ENCODE measurements at regions not wholly inside any gene's neighbourhood (a gene's known extent, or its start where the extent isn't known, plus 50 kb on each side); places are given as distances from the start of the nearest gene placed in this dataset.

GRCh38 chr3:162368417-162368816 is 871.8 kb downstream of the OTOL1 start:
- TF ChIP-seq CTCF (IDR thresholded peaks at IDR 0.05; ENCODE audit: low read depth, low read length, missing control alignments) = no peak
- no peak for DNase-seq (ENCODE audit: extremely low read depth, low read depth)
- no peak overlapping the region for H3K4me3 ChIP-seq (replicated peaks; ENCODE audit: low read depth, low read length)

DNA sequence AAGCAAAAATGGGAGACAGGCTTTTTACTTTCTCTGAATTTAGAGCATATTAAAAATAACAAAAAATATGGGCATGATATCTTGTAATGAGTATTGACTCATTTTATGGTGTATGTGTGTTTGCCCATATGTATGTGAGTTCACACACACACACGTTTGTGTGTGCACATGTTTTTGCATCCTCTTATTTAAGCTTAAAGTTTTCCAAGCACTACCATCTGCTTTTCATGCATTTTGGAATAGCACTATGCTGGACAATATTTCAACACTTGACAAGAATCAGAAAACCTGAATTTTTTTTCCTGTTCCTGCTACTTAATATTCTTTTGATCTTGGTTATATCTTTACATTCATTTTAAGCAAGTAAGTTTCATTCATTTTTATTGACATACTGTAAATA is 872.7 kb downstream of the OTOL1 start:
- DNase-seq (ENCODE audit: extremely low read depth, low read depth) = no peak

DNA sequence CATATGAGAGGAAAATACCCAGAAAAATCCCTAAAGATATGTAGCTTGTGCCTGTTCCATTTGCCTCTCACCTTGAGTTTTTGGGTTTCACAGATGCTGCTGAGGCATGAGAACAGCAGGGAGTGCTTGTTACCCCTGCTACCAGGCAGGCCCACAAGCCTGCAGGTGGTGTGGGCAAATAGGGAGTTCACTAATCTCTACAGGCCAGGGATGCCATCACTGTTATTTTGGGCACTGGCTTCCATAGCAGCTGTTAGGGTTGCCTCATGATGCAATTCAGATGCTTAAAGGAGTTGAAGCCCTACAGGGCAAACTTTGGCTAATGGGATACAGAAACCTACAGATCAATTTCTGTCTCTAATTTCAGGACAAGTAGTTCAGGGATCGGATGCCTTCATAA is 873.5 kb downstream of the OTOL1 start:
- no peak for TF ChIP-seq CTCF (IDR thresholded peaks at IDR 0.05; ENCODE audit: low read depth, low read length, missing control alignments)
- DNase-seq (ENCODE audit: extremely low read depth, low read depth) = no peak
- no peak overlapping the region for H3K4me3 ChIP-seq (replicated peaks; ENCODE audit: low read depth, low read length)

More for the DNA sequence above, 872.7 kb downstream of the OTOL1 start:
- H3K4me3 ChIP-seq (replicated peaks; ENCODE audit: low read depth, low read length) = no peak overlapping the region
- TF ChIP-seq CTCF (IDR thresholded peaks at IDR 0.05; ENCODE audit: low read depth, low read length, missing control alignments) = no peak

- no peak for DNase-seq (ENCODE audit: extremely low read depth, low read depth)
Measured at GRCh38 chr3:162376761-162377160, 880.2 kb downstream of the OTOL1 start.

DNA sequence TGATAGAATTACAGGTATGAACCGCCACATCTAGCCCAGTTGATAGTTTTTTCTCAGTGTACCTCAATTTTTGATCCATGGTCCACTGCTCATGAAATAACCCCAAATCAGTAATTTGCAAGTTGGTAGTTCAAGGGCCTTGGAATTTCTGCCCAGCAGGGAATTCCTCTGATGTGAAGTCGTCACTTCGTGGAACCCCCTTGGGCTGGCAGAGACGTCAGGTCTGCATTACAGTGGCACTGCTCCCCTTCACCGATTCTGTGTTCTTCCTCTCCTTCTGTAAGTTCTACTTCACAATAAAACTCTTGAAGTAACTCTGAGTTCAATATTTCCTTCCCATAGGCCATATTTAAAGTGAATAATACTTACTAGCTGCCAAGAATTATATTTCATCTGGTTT is 881.0 kb downstream of the OTOL1 start:
- no peak for TF ChIP-seq CTCF (IDR thresholded peaks at IDR 0.05; ENCODE audit: low read depth, low read length, missing control alignments)
- DNase-seq (ENCODE audit: extremely low read depth, low read depth) = no peak
- H3K4me3 ChIP-seq (replicated peaks; ENCODE audit: low read depth, low read length) = no peak overlapping the region

More at GRCh38 chr3:162376761-162377160, 880.2 kb downstream of the OTOL1 start:
- no peak for TF ChIP-seq CTCF (IDR thresholded peaks at IDR 0.05; ENCODE audit: low read depth, low read length, missing control alignments)
- H3K4me3 ChIP-seq (replicated peaks; ENCODE audit: low read depth, low read length) = no peak overlapping the region

DNA sequence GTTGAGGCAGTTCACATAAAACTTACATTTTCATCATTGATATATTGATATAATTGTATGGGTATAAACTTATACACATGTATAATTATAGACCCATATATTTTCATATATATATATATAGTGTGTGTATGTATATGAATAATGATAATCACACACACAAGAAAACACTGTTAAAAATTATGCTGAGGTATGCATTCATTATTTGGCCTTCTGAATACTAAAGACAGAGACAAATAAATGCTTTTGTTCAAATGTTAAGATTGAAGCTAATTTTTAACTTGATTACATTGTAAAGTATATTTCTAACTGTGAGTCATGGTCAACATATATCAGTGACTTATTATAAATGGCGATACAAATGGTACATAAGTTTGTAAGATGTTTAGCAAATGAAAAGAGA is 888.8 kb downstream of the OTOL1 start:
- H3K4me3 ChIP-seq (replicated peaks; ENCODE audit: low read depth, low read length) = no peak overlapping the region
- no peak for TF ChIP-seq CTCF (IDR thresholded peaks at IDR 0.05; ENCODE audit: low read depth, low read length, missing control alignments)
- no peak for DNase-seq (ENCODE audit: extremely low read depth, low read depth)

GRCh38 chr3:162390891-162391290 is 894.3 kb downstream of the OTOL1 start:
- peak; percentile 40 for DNase-seq (ENCODE audit: extremely low read depth, low read depth)
- TF ChIP-seq CTCF (IDR thresholded peaks at IDR 0.05; ENCODE audit: low read depth, low read length, missing control alignments) = no peak
- H3K4me3 ChIP-seq (replicated peaks; ENCODE audit: low read depth, low read length) = no peak overlapping the region
